ENCODE measurements at regions not wholly inside any gene's neighbourhood (a gene's known extent, or its start where the extent isn't known, plus 50 kb on each side); places are given as distances from the start of the nearest gene placed in this dataset.

DNA sequence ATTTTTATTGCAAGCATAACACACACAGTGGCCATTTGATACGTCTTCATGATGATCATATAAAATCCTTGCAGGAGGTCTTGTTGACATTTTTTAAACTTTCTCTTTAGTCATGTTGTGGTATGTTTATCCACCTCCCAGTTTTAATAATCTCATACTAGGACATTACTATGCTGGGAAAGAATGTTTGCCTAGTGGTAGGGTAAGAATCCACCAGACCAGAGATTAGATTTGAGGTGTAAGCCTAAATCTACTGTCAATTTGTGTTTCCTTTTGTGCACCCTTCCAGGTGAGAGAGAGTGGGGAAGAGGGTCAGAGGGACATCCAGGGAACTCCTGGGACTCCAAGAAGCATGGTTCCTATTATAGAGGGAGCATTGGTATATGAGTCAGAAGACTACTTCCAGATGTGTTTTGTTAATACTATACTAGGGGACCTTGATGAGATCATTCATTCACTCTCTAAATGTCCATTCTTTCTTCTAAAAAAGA lies 298.3 kb upstream of the SASH1 start:
- peak; percentile 50 for DNase-seq (ENCODE audit: low read depth)

- DNase-seq (ENCODE audit: low read depth), result peak; percentile 29
Observed at GRCh38 chr6:148044921-148045320, 297.7 kb upstream of the SASH1 start.

- no peak for DNase-seq (ENCODE audit: low read depth)
Observed at GRCh38 chr6:148053209-148053608, 289.4 kb upstream of the SASH1 start.

- no peak for DNase-seq (ENCODE audit: low read depth)
Observed at GRCh38 chr6:148053796-148054195, 288.8 kb upstream of the SASH1 start.

GRCh38 chr6:148054219-148054618 lies 288.4 kb upstream of the SASH1 start:
- DNase-seq (ENCODE audit: low read depth), result no peak

DNA sequence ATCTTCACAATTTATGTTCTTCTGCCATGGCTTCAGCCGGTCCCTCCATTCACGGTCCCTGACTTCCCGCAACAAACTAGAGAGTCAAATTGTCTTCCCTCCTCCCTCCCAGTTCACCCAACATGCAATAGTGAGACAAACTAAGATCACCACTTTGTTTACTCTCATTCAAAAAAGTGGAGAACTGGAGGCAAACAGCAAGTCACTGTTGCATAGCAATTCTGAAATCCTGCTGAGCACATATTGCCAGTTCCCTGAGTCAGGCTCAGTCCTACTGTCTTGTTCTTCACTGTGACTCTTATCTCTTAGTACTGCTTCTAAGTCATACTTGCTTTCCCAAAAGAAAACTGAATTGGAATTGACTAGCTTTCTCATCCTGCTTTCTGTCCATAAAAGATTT lies 287.2 kb upstream of the SASH1 start:
- DNase-seq (ENCODE audit: low read depth), result no peak

DNA sequence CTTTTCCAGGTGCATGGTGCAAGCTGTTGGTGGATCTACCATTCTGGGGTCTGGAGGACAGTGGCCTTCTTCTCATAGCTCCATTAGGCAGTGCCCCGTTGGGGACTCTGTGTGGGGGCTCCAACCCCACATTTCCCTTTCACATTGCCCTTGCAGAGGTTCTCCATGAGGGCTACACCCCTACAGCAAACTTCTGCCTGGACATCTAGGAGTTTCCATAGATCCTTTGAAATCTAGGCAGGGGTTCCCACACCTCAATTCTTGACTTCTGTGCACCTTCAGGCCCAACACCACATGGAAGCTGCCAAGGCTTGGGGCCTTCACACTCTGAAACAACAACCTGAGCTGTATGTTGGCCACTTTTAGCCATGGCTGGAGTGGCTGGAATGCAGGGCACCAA lies 282.8 kb upstream of the SASH1 start:
- no peak for DNase-seq (ENCODE audit: low read depth)

- DNase-seq (ENCODE audit: low read depth), result peak; percentile 73
Observed at GRCh38 chr6:148064406-148065134, 278.1 kb upstream of the SASH1 start.

GRCh38 chr6:148068437-148069061 lies 274.1 kb upstream of the SASH1 start:
- no peak for DNase-seq (ENCODE audit: low read depth)

DNA sequence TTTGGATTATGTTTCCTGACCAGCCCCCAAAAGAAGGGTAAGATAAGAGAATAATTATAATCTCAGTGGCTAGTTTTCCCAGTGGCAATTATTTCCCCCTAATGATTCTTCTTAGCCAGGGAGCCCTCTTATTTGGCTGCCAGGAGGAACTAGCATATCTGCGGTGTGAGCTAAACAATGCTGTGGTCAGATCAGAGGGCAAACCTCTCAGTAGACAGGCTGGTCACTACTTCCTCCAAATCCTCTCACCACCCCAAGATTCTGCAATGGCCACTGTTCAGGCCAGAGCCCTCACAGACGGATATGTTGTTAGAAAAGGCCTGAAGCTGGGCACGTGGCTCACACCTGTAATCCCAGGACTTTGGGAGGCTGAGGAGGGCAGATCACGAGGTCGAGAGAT lies 273.4 kb upstream of the SASH1 start:
- DNase-seq (ENCODE audit: low read depth), result no peak

DNA sequence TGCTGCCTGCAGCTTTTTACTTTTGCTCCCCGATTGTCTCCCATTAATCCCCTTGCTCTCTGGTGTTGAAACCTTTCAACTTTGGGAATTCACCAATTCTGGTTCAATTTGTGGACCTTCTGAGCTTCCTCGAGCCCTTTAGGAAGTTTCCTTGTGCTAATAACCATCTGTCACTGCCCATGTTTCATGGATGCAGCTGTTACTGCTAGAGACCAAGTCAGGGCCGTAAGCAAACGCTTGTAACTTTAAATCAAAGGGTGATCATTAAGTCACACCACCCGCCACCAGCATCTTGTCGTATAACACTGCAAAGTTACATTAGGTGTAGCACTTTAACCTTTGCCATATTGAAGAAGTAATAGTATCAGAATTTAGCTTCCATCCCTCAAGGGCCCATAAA lies 268.3 kb upstream of the SASH1 start:
- no peak for DNase-seq (ENCODE audit: low read depth)

- no peak for DNase-seq (ENCODE audit: low read depth)
Observed at GRCh38 chr6:148074738-148075137, 267.9 kb upstream of the SASH1 start.

DNA sequence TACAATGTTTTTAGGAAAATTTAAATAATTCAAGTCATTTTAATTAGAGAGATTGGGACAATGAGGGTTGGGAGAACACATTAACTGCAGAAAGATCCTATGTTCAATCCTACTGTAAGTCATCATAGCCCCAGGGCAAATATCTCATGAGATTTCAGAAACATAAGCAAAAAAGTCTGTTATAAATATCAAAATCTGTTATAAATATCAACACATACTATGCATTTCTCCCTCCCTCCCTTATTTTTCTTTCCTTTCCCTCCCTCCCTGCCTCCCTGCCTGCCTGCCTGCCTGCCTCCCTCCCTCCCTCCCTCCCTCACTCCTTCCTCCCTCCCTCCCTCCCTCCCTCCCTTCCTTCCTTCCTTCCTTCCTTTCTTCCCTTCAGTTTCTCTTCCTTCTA lies 267.3 kb upstream of the SASH1 start:
- no peak for DNase-seq (ENCODE audit: low read depth)

GRCh38 chr6:148076051-148076450 lies 266.6 kb upstream of the SASH1 start:
- no peak for DNase-seq (ENCODE audit: low read depth)

- no peak for DNase-seq (ENCODE audit: low read depth)
Observed at GRCh38 chr6:148080315-148080714, 262.3 kb upstream of the SASH1 start.

DNA sequence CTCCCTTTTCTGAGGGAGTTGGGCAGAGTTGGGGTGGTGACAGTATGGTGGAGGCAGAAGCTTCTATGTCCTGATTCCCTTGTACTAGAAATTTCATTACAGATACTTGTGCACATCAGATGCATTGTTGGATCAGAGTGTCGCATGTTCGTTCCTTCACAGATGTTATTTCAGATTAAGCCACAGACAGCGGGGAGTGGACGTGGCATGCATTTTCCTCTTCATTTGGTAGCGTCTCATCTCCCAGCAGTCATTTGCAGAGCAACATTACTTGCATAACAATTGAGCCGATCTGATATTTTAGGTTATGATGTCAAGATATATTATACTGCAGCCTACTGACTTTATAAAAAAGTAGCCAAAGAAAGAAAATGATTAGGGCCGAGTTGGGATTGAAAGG lies 261.6 kb upstream of the SASH1 start:
- no peak for DNase-seq (ENCODE audit: low read depth)

- DNase-seq (ENCODE audit: low read depth), result no peak
Observed at GRCh38 chr6:148082044-148082443, 260.6 kb upstream of the SASH1 start.

- DNase-seq (ENCODE audit: low read depth), result no peak
Observed at GRCh38 chr6:148082696-148083095, 259.9 kb upstream of the SASH1 start.

DNA sequence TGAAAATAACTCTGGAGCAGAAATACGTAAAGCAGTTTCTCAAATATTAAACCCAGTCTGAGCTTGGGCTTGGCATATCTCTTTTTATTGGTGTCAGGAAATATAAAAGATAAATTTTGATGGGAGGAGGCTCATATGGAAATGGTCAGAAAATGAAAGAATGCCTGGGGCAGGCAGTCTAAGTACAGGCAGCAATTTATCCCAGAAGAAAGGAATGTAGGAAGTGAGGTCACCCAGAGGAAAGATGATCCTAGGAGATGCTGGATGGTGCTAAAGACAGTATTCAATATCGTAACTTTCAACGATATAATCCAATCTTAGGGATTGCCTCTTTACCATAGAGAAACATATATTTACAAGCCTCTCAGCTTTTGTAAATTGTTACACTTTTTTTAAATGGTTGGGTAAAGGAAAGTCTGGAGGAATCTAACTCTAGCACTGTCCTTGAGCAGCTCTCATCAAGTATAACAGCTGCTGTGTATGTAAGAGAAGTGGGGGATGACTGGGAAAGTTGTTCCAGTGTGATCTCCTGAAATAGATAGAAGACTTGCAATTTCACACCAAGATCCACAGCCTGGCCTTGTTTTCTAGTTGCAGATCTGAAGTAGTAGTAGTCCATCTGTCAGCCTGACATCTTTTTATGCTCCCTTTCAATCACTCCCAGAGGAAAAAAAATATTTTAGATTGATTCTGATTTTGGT lies 256.9 kb upstream of the SASH1 start:
- DNase-seq (ENCODE audit: low read depth), result peak; percentile 11

DNA sequence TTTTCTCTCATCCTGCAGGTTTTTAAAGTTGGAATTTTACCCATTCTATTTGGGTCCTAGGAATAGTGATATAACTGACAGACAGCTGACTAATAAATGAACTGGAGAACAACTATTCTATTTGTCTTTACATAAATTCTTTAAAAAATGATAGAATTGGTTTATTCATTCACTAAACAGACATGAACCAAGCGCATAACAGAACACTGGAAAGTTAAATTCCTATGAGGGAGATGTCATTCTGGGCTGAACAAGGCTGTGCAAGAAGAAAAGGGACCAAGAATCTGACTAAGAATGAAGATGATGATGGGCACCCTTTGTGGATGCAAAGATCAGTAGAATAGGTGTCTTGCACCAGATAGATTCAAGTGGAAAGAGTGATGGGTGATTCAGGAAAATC lies 256.3 kb upstream of the SASH1 start:
- DNase-seq (ENCODE audit: low read depth), result no peak

- no peak for DNase-seq (ENCODE audit: low read depth)
Observed at GRCh38 chr6:148086843-148087242, 255.8 kb upstream of the SASH1 start.

GRCh38 chr6:148087659-148088058 lies 255.0 kb upstream of the SASH1 start:
- DNase-seq (ENCODE audit: low read depth), result no peak

DNA sequence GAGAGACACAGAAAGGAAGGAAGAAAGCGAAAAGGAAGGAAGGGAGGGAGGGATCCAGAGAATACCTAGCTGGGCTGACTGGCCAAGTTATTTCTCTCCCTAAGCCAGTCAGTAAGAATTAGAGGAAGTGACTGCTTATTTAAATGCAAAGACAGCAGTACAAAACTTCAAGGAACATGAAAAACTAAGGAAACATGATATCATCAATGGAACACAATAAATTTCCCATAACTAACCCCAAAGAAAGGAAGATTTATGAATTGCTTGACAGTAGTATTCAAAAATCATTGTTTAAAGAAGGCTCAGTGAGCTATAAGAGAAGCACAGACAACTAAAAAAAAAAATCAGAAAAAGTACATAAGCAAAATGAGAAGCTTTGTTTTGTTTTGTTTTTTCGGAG lies 252.3 kb upstream of the SASH1 start:
- no peak for DNase-seq (ENCODE audit: low read depth)
